ENCODE measurements at regions not wholly inside any gene's neighbourhood (a gene's known extent, or its start where the extent isn't known, plus 50 kb on each side); places are given as distances from the start of the nearest gene placed in this dataset.

DNA sequence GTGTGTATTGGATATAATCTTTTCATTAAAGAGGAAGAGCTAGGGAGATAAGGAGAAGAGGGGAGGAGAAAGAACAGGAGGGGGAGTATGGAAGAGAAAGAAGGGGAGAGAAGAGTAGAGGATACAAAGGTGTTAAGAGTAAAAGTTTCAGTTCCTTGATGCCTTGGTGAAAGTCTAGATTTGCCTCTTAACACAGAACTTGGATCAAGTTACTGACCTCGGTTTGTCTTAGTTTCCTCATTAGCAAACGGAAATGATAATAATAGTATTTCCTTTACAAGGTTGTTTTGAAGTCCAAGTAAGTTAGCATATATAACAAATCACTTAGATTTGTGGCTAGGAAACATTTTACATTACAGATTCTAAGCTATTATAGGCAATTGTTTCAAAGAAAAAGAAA, 287.1 kb downstream of the PPARGC1A start:
- Histone ChIP-seq H3K4me2 (ENCODE audit: insufficient read depth, insufficient read length, low read length) (no peak overlapping the region), H2BK15ac (ENCODE audit: low read depth, low read length) (no peak overlapping the region), H2BK120ac (ENCODE audit: low read depth, low read length, poor library complexity, severe bottlenecking) (no peak overlapping the region), H4K5ac (ENCODE audit: insufficient read length, low read depth, low read length) (no peak overlapping the region), H3K79me2 (ENCODE audit: insufficient read depth, low read length) (no peaks in the 10 kb centered on the region), H2BK5ac (ENCODE audit: insufficient read length, low read length) (no peak overlapping the region), H3K27ac (ENCODE audit: insufficient read length, low read depth, low read length) (no peak overlapping the region), H4K20me1 (ENCODE audit: control insufficient read depth, insufficient read depth, insufficient read length) (no peaks in the 10 kb centered on the region), H3K9me3 (ENCODE audit: control insufficient read depth, low read depth, low read length) (no peaks in the 10 kb centered on the region), H3K56ac (ENCODE audit: insufficient read length, low read depth, low read length) (no peak overlapping the region), H4K8ac (replicated peaks; ENCODE audit: insufficient read length, low read depth, low read length) (no peak overlapping the region), H3K23ac (ENCODE audit: insufficient read length, low read depth, low read length) (no peak overlapping the region), H3K23me2 (ENCODE audit: insufficient read length, low read depth, low read length, poor library complexity, severe bottlenecking) (no peaks in the 10 kb centered on the region), H2AK5ac (ENCODE audit: insufficient read length, low read length) (no peak overlapping the region), H3K14ac (ENCODE audit: insufficient read depth, low read length) (no peak overlapping the region), H3K4ac (ENCODE audit: low read depth, low read length) (no peak overlapping the region), H3K4me1 (ENCODE audit: insufficient read depth, low read length) (no peaks in the 10 kb centered on the region), H3K27me3 (ENCODE audit: insufficient read depth, low read length) (no peaks in the 10 kb centered on the region), H2AFZ (ENCODE audit: low read length) (no peak overlapping the region), H3T11ph (ENCODE audit: low read length) (no peak overlapping the region), H2BK12ac (ENCODE audit: insufficient read length, low read depth, low read length) (no peak overlapping the region), H3K9ac (ENCODE audit: extremely low read depth, insufficient read length, low read length) (no peak overlapping the region), H3K18ac (ENCODE audit: insufficient read length, low read depth, low read length) (no peak overlapping the region), H3K79me1 (ENCODE audit: insufficient read depth, low read depth, low read length, poor library complexity, severe bottlenecking) (no peaks in the 10 kb centered on the region), H2BK20ac (ENCODE audit: low read depth, low read length, poor library complexity, severe bottlenecking) (no peak overlapping the region), H4K91ac (ENCODE audit: insufficient read length, low read depth, low read length) (no peak overlapping the region)
- Mint-ChIP-seq H3K27ac (no peak overlapping the region), H3K27me3 (ENCODE audit: low read depth) (no peaks in the 10 kb centered on the region), H3K4me1 (no peaks in the 10 kb centered on the region), H3K9me3 (peaks cover 0 to 4% of the 10 kb centered on the region in 2 experiments; a peak in 1 of 5 replicates), H3K36me3 (ENCODE audit: insufficient read depth in 1 of 3, low read depth in 3 of 3) (no peaks in the 10 kb centered on the region), H3K4me3 (no peak overlapping the region)
- TF ChIP-seq CTCF (conservative IDR thresholded peaks at IDR 0.05) = no peak
- no peak for DNase-seq
- no CpG with 5 or more reads among the region's 2 CpGs for WGBS (ENCODE audit: extremely low coverage, insufficient read length, low lambda C conversion rate)
